Neural crest cell (in vitro differentiated cells): ENCODE measurements at regions not wholly inside any gene's neighbourhood (a gene's known extent, or its start where the extent isn't known, plus 50 kb on each side); places are given as distances from the start of the nearest gene placed in this dataset.

ENCODE experiments used
- DNase-seq: peaks from one replicate; pipeline ENCODE4 v3.0.0; 2021; ENCODE audit warnings: low read depth, mixed read lengths, low spot score
- H3K27ac Mint-ChIP-seq: one replicate; pipeline ENCODE4 v1.8.0; 2021; ENCODE audit warnings: mild to moderate bottlenecking, mixed read lengths; ENCODE audit not compliant: unreplicated experiment
- H3K27me3 Mint-ChIP-seq: 2 replicates; pipeline ENCODE4 v1.8.0; 2021; ENCODE audit warnings: low read depth, mild to moderate bottlenecking, mixed read lengths
- H3K36me3 Mint-ChIP-seq: 2 replicates; pipeline ENCODE4 v1.8.0; 2021; ENCODE audit warnings: low read depth, mild to moderate bottlenecking, mixed read lengths
- H3K4me1 Mint-ChIP-seq: 2 replicates; pipeline ENCODE4 v1.8.0; 2021; ENCODE audit warnings: mixed read lengths
- H3K4me3 Mint-ChIP-seq: one replicate; pipeline ENCODE4 v1.8.0; 2021; ENCODE audit warnings: mild to moderate bottlenecking, mixed read lengths
- H3K9me3 Mint-ChIP-seq: 2 replicates; pipeline ENCODE4 v1.8.0; 2021; ENCODE audit warnings: mixed read lengths
- CTCF ChIP-seq: fragments of 200-600 bp; sonication (generic); conservative IDR thresholded peaks from 2 replicates; pipeline ENCODE4 v1.5.0; 2021; ENCODE audit warnings: antibody characterized with exemption, mild to moderate bottlenecking

GRCh38 chr1:221564891-221565290, 177.0 kb downstream of the DUSP10 start:
- Mint-ChIP-seq H3K4me3 (no peak overlapping the region), H3K27me3 (no peaks in the 10 kb centered on the region), H3K36me3 (no peaks in the 10 kb centered on the region), H3K9me3 (no peaks in the 10 kb centered on the region), H3K4me1 (no peaks in the 10 kb centered on the region), H3K27ac (no peak overlapping the region)
- DNase-seq = no peak
- no peak for TF ChIP-seq CTCF

GRCh38 chr1:221565711-221566110, 176.2 kb downstream of the DUSP10 start:
- H3K27ac Mint-ChIP-seq = no peak overlapping the region
- H3K9me3 Mint-ChIP-seq = no peaks in the 10 kb centered on the region
- H3K27me3 Mint-ChIP-seq = no peaks in the 10 kb centered on the region
- H3K36me3 Mint-ChIP-seq = no peaks in the 10 kb centered on the region
- no peaks in the 10 kb centered on the region for H3K4me1 Mint-ChIP-seq
- DNase-seq = no peak
- no peak for TF ChIP-seq CTCF
- H3K4me3 Mint-ChIP-seq = no peak overlapping the region

GRCh38 chr1:221567859-221568507, 173.9 kb downstream of the DUSP10 start:
- no peaks in the 10 kb centered on the region for H3K36me3 Mint-ChIP-seq
- H3K27ac Mint-ChIP-seq = no peak overlapping the region
- no peaks in the 10 kb centered on the region for H3K27me3 Mint-ChIP-seq
- TF ChIP-seq CTCF = no peak
- H3K4me1 Mint-ChIP-seq = no peaks in the 10 kb centered on the region
- DNase-seq = no peak
- H3K4me3 Mint-ChIP-seq = no peak overlapping the region
- H3K9me3 Mint-ChIP-seq = no peaks in the 10 kb centered on the region

GRCh38 chr1:221573756-221574155, 168.1 kb downstream of the DUSP10 start:
- Mint-ChIP-seq H3K36me3 (no peaks in the 10 kb centered on the region), H3K4me3 (no peak overlapping the region), H3K9me3 (peaks cover 12% of the 10 kb centered on the region), H3K27ac (no peak overlapping the region), H3K4me1 (no peaks in the 10 kb centered on the region), H3K27me3 (no peaks in the 10 kb centered on the region)
- no peak for DNase-seq
- TF ChIP-seq CTCF = no peak

- H3K36me3 Mint-ChIP-seq = no peaks in the 10 kb centered on the region
- no peak overlapping the region for H3K4me3 Mint-ChIP-seq
- H3K9me3 Mint-ChIP-seq = peaks cover 12% of the 10 kb centered on the region
- no peak for TF ChIP-seq CTCF
- no peak for DNase-seq
- no peaks in the 10 kb centered on the region for H3K4me1 Mint-ChIP-seq
- H3K27me3 Mint-ChIP-seq = no peaks in the 10 kb centered on the region
- H3K27ac Mint-ChIP-seq = no peak overlapping the region
These were observed 167.4 kb downstream of the DUSP10 start for GRCh38 chr1:221574529-221574928.
